PFSK-1 (cell line): ENCODE measurements at regions not wholly inside any gene's neighbourhood (a gene's known extent, or its start where the extent isn't known, plus 50 kb on each side); places are given as distances from the start of the nearest gene placed in this dataset.

Experiments used
- FOXP2 ChIP-seq: optimal IDR thresholded peaks from 2 replicates; pipeline ENCODE3; 2011; ENCODE audit warnings: borderline replicate concordance, control low read depth, inconsistent platforms; ENCODE audit not compliant: insufficient read depth; ENCODE audit errors: extremely low read length, extremely low read depth
- POLR2AphosphoS5 ChIP-seq: IDR thresholded peaks from 2 replicates; pipeline ENCODE4 v1.6.1; 2012; ENCODE audit warnings: low read depth, mild to moderate bottlenecking, control low read depth, low read length, moderate library complexity
- SIN3A ChIP-seq: IDR thresholded peaks from 2 replicates; pipeline ENCODE4 v1.6.1; 2012; ENCODE audit warnings: mild to moderate bottlenecking, low read length, moderate library complexity, borderline replicate concordance; ENCODE audit not compliant: insufficient read depth
- TAF1 ChIP-seq: IDR thresholded peaks from 2 replicates; pipeline ENCODE4 v1.6.1; 2012; ENCODE audit warnings: low read length, control low read depth, borderline replicate concordance; ENCODE audit not compliant: insufficient read depth
- TF ChIP-seq, protein P1 (sequence below), 2 experiments: IDR thresholded peaks; 2 replicates each; pipeline versions ENCODE4 v1.6.1 to v1.8.0; 2011 to 2012; ENCODE audit warnings: low read depth in 2 of 2, low read length in 2 of 2, control low read depth in 1 of 2, inconsistent platforms in 1 of 2, mild to moderate bottlenecking in 1 of 2, moderate library complexity in 1 of 2; ENCODE audit not compliant: insufficient read depth in 1 of 2

DNA sequence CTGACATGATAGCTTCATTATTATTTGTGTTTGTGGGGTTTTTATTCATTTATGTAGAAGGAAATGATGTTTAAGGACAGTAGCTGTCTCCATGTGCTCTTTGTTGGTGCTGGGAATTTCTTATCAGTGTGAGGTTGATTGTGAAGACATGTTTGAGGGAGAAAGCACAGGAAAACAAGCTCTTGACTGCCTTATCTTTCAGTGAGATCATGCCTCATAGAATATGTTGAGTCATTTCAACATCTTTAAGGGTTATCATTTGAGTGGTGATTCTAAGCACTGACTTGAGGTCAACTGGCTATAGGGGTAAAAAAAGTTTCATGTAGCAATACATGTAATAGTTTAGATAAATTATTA lies 405.1 kb upstream of the ADAMTS5 start:
- TF ChIP-seq, protein P1, sequence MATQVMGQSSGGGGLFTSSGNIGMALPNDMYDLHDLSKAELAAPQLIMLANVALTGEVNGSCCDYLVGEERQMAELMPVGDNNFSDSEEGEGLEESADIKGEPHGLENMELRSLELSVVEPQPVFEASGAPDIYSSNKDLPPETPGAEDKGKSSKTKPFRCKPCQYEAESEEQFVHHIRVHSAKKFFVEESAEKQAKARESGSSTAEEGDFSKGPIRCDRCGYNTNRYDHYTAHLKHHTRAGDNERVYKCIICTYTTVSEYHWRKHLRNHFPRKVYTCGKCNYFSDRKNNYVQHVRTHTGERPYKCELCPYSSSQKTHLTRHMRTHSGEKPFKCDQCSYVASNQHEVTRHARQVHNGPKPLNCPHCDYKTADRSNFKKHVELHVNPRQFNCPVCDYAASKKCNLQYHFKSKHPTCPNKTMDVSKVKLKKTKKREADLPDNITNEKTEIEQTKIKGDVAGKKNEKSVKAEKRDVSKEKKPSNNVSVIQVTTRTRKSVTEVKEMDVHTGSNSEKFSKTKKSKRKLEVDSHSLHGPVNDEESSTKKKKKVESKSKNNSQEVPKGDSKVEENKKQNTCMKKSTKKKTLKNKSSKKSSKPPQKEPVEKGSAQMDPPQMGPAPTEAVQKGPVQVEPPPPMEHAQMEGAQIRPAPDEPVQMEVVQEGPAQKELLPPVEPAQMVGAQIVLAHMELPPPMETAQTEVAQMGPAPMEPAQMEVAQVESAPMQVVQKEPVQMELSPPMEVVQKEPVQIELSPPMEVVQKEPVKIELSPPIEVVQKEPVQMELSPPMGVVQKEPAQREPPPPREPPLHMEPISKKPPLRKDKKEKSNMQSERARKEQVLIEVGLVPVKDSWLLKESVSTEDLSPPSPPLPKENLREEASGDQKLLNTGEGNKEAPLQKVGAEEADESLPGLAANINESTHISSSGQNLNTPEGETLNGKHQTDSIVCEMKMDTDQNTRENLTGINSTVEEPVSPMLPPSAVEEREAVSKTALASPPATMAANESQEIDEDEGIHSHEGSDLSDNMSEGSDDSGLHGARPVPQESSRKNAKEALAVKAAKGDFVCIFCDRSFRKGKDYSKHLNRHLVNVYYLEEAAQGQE (IDR thresholded peaks at IDR 0.05; ENCODE audit: insufficient read depth in 1 of 2, low read depth in 2 of 2, low read length in 2 of 2) = no peak
- no peak for TF ChIP-seq POLR2AphosphoS5
- TF ChIP-seq SIN3A = no peak
- TF ChIP-seq FOXP2 = no peak
- no peak for TF ChIP-seq TAF1

DNA sequence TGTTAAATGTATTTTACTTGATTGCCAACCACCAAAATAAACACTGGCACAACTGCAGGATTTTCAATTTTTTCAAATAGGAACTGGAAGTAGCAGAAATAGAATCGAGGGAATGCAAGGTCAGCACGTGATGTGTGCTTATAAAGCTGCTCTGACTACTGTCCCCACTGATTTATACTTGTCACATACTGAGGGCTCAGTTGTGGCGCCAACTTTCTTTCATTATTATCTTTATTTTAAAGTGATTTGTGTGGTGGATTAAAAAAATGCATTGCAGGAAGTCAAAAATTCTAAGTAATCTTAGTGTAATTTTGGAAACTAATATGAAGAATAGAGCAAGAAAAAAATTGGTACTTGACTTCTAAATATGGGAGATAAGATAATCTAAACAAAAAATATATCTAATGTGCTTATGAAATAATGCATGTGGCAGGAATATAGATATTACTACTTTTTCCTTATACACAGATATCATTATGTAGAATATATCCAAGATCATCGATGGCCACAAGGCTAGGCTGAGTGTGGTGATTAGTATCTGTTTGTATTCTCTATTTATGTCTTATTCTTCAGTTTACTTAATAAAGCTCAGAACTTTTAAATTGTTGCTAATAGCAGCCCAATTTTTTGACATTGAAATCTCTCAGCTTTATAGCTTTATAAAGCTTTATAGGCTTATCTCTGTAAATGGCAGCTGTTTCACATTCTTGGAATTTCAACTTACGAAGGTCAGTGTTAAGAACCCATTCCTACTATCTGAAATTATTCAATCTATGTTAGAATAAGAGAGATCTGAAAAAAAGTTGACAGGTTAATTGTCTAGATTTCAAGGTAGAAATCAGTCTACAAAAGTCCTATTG lies 404.5 kb upstream of the ADAMTS5 start:
- TF ChIP-seq FOXP2 (no peak), SIN3A (no peak), POLR2AphosphoS5 (no peak), TAF1 (no peak)
- TF ChIP-seq, protein P1 (IDR thresholded peaks at IDR 0.05; ENCODE audit: insufficient read depth in 1 of 2, low read depth in 2 of 2, low read length in 2 of 2) = no peak

DNA sequence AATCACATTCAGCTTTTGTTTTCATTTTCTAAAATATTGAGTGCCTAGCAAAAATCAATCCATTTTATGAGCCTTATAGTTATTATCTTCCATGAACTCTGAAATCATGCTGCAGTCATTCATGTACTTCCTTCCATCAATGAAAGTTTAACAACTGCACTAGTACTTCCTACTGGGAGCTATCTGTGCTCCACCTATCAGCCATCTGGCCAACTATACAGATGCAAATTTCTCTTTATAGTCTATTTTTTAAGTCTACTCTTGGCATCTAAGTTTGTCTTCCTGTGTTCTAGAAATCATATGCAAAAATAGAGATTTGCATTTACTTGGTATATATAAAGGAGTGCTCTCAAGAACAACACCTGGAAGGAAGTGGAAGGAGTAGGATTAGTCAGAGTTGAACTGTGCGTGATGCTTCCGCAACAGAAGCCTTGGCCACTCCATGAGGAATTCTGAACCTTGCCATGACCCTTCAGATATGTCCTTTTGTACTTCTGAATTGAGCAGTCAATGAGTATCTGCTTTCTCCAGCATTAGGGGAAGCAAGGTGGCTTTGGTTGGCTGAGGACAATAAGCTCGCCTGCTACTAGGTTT lies 403.2 kb upstream of the ADAMTS5 start:
- TF ChIP-seq POLR2AphosphoS5 (no peak), TAF1 (no peak), SIN3A (no peak), FOXP2 (no peak)
- TF ChIP-seq, protein P1 (IDR thresholded peaks at IDR 0.05; ENCODE audit: insufficient read depth in 1 of 2, low read depth in 2 of 2, low read length in 2 of 2) = no peak

- TF ChIP-seq, protein P1 (IDR thresholded peaks at IDR 0.05; ENCODE audit: insufficient read depth in 1 of 2, low read depth in 2 of 2, low read length in 2 of 2) = no peak
- no peak for TF ChIP-seq FOXP2
- no peak for TF ChIP-seq POLR2AphosphoS5
- no peak for TF ChIP-seq SIN3A
- TF ChIP-seq TAF1 = no peak
Measured at GRCh38 chr21:27369234-27369633, 402.3 kb upstream of the ADAMTS5 start.
